GM18511 (cell line): ENCODE measurements at regions not wholly inside any gene's neighbourhood (a gene's known extent, or its start where the extent isn't known, plus 50 kb on each side); places are given as distances from the start of the nearest gene placed in this dataset.

Experiments used
- ATAC-seq: cut with Tn5 transposase; IDR thresholded peaks from one replicate; pipeline ENCODE4 v1.9.1; 2021; ENCODE audit warnings: mild to moderate bottlenecking, moderate library complexity; ENCODE audit not compliant: unreplicated experiment

- ATAC-seq, result no peak
Measured at GRCh38 chr5:88489364-88489763, 220.7 kb upstream of the TMEM161B start.

- no peak for ATAC-seq
Measured at GRCh38 chr5:88488561-88488960, 219.9 kb upstream of the TMEM161B start.

- no peak for ATAC-seq
Measured at GRCh38 chr5:88488130-88488529, 219.5 kb upstream of the TMEM161B start.

- no peak for ATAC-seq
Measured at GRCh38 chr5:88487066-88487465, 218.4 kb upstream of the TMEM161B start.

- no peak for ATAC-seq
Measured at GRCh38 chr5:88486431-88486830, 217.8 kb upstream of the TMEM161B start.

- no peak for ATAC-seq
Measured at GRCh38 chr5:88485531-88485930, 216.9 kb upstream of the TMEM161B start.

GRCh38 chr5:88483964-88484672 is 215.5 kb upstream of the TMEM161B start:
- no peak for ATAC-seq

GRCh38 chr5:88480801-88481499 is 212.3 kb upstream of the TMEM161B start:
- no peak for ATAC-seq

- ATAC-seq, result no peak
Measured at GRCh38 chr5:88480245-88480644, 211.6 kb upstream of the TMEM161B start.

GRCh38 chr5:88474574-88474973 is 205.9 kb upstream of the TMEM161B start:
- no peak for ATAC-seq

- no peak for ATAC-seq
Measured at GRCh38 chr5:88470745-88471144, 202.1 kb upstream of the TMEM161B start.

GRCh38 chr5:88459971-88460370 is 191.3 kb upstream of the TMEM161B start:
- ATAC-seq, result no peak

GRCh38 chr5:88452820-88453219 is 184.2 kb upstream of the TMEM161B start:
- no peak for ATAC-seq

- no peak for ATAC-seq
Measured at GRCh38 chr5:88450239-88450638, 181.6 kb upstream of the TMEM161B start.

GRCh38 chr5:88438006-88438405 is 169.4 kb upstream of the TMEM161B start:
- ATAC-seq, result no peak

GRCh38 chr5:88436290-88436689 is 167.6 kb upstream of the TMEM161B start:
- ATAC-seq, result no peak

- ATAC-seq, result no peak
Measured at GRCh38 chr5:88428633-88429032, 160.0 kb upstream of the TMEM161B start.

- ATAC-seq, result no peak
Measured at GRCh38 chr5:88426441-88426840, 157.8 kb upstream of the TMEM161B start.

- no peak for ATAC-seq
Measured at GRCh38 chr5:88425124-88425523, 156.5 kb upstream of the TMEM161B start.

- ATAC-seq, result no peak
Measured at GRCh38 chr5:88419931-88420330, 151.3 kb upstream of the TMEM161B start.

GRCh38 chr5:88407341-88407740 is 138.7 kb upstream of the TMEM161B start:
- no peak for ATAC-seq

GRCh38 chr5:88405783-88406182 is 137.1 kb upstream of the TMEM161B start:
- no peak for ATAC-seq

GRCh38 chr5:88404405-88404804 is 135.8 kb upstream of the TMEM161B start:
- ATAC-seq, result no peak
